ENCODE measurements at regions not wholly inside any gene's neighbourhood (a gene's known extent, or its start where the extent isn't known, plus 50 kb on each side); places are given as distances from the start of the nearest gene placed in this dataset.
"Not testable (repeated sequence)": the region's sequence is repeated elsewhere in the genome, so short reads cannot be mapped to it uniquely, and the experiment has no call there.

GRCh38 chr20:40875116-40876085 is 153.2 kb upstream of the TOP1 start:
- intact Hi-C loops (cut with DNase I): no loop called here
- no peak for DNase-seq

DNA sequence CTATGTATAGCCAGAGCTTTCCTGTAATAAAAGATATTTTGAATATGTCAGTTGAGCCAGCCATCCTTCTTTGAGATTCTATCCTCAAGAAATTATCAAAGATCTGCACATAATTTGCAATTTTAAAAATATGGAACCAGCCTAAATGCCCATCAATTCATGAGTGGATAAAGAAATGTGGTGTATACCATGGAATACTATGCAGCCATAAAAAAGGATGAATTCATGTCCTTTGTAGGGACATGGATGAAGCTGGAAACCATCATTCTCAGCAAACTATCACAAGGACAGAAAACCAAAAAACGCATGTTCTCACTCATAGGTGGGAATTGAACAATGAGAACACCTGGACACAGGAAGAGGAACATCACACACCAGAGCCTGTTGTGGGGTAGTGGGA is 150.5 kb upstream of the TOP1 start:
- DNase-seq; intact Hi-C loops (cut with DNase I): not testable (repeated sequence)

DNA sequence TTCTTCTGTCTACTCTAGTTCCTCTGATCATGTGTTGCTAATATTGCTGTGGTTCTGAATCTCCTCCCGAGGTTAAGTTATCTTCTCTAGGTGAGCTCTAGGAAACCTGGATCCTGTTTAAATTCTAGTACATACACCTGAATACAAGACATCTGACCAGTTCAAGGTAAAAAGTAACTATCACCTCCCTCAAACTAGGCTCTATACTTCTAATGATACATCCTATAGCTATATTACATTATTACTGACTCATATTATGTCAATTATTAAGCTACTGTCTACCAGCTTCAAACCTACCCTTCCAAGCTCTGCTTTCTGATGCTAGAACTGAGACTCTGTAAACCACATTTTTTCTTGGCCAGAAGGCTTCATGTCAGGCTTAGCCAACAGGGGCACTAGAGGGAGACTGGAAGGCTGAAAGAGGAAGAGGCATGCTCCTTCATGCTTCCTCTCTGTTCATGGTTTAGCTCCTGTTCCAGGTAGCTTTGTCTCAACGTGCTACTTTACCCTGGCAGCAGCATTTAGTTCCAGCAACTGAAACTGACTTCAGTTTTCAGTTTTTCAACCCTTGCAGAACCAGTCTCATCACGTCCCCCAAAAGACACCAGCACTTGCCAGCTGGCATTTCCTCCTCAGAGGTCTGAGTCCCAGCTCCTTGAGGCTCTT is 148.4 kb upstream of the TOP1 start:
- no peak for DNase-seq
- intact Hi-C loops (cut with DNase I): no loop called here

DNA sequence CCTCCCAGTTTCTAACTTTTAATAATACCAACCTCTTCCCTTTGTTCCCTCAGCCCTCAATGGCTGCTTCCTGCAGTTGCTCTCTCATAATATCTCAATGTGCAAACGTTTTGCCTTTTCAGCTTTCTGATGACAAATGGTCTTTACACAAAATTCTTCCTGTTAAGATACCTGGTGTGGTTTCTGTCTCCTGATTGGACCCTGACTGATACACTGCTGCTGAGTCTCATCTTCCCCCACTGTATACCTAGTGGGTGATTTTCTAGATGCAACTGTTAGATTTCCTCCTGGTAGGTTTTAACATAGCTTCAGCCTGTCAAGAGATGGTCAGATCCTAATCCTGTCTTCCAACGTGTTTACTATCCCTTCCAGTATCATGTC is 147.9 kb upstream of the TOP1 start:
- no peak for DNase-seq
- intact Hi-C loops (cut with DNase I): no loop called here

DNA sequence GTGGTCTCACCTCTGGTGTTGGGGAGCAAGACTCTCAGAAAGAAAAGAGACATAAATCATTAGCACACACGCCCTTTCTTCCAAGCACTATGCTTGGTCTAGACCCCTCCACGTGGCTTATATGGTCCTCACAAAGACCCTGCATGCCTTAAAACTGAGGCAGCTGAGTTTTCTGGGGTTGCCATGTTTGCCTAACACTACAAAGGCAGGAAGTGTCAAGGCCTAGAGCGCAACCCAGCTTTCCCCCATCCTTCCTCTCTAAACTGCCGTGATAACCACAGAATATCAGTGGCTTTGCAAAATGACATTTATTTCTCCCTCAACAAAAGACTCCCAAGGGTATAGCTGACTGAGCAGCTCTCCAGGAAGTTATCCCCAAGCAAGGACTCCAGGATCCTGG is 146.5 kb upstream of the TOP1 start:
- intact Hi-C loops (cut with DNase I): no loop called here
- DNase-seq: no peak

GRCh38 chr20:40883097-40883496 is 145.5 kb upstream of the TOP1 start:
- peak in 2 of 42 donors; percentile 7 to 31 for DNase-seq
- intact Hi-C loops (cut with DNase I): no loop called here

- intact Hi-C loops (cut with DNase I): no loop called here
- no peak for DNase-seq
These were observed 141.5 kb upstream of the TOP1 start for GRCh38 chr20:40887105-40887504.

- intact Hi-C loops (cut with DNase I): not testable (repeated sequence)
- peak in 6 of 42 donors; percentile 8 to 49 (median 18) for DNase-seq
These were observed 139.4 kb upstream of the TOP1 start for GRCh38 chr20:40889266-40889665.

DNA sequence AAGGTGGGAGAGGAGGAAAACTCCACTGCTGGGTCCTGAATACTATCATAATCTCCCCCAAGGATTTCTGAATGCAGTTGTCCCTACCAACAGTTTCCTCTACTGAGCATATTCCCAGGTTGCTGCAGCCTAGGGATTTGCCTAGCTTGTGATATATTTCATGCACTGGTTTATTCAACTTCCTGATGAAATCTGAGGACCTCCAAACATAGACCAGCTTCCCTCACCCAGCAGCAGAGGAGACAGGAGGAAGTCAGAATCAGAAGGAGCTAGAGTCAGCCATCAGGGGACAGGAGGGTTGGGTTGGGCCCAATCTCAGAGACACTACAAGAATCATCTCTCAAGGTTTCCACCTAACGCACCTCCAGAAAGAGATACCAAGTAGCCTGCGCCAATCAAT is 138.4 kb upstream of the TOP1 start:
- no peak for DNase-seq
- intact Hi-C loops (cut with DNase I): no loop called here

- intact Hi-C loops (cut with DNase I): no loop called here
These were observed 138.0 kb upstream of the TOP1 start for GRCh38 chr20:40890635-40891034.

GRCh38 chr20:40891351-40891750 is 137.3 kb upstream of the TOP1 start:
- no peak for DNase-seq
- intact Hi-C loops (cut with DNase I): no loop called here

More at GRCh38 chr20:40890635-40891034, 138.0 kb upstream of the TOP1 start:
- no peak for DNase-seq

GRCh38 chr20:40892642-40893041 is 136.0 kb upstream of the TOP1 start:
- DNase-seq: no peak
- intact Hi-C loops (cut with DNase I): no loop called here

- DNase-seq: no peak
These were observed 134.9 kb upstream of the TOP1 start for GRCh38 chr20:40893610-40894236.

GRCh38 chr20:40894237-40894630 is 134.4 kb upstream of the TOP1 start:
- intact Hi-C loops (cut with DNase I): no loop called here
- DNase-seq: no peak

More at GRCh38 chr20:40893610-40894236, 134.9 kb upstream of the TOP1 start:
- intact Hi-C loops (cut with DNase I): no loop called here

DNA sequence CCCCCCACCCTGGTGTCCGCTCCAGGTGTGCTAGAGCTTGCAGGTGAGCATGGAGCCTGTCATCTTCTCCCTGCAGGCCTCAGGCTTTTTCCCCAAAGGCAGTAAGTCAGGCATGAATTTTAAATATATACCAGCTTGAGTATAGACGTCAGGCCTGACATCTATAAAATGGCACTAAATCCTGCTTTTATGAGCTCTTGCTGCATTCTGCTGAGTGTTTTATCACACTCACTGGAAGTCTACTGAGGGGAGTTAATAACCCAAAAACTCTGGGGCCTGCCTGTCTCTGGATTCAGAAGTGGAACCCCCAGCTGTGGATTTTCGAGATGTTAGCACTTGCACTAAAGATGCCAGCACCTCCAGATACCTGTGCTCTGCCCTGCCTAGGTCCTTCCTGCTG is 133.4 kb upstream of the TOP1 start:
- intact Hi-C loops (cut with DNase I): no loop called here
- DNase-seq: no peak

DNA sequence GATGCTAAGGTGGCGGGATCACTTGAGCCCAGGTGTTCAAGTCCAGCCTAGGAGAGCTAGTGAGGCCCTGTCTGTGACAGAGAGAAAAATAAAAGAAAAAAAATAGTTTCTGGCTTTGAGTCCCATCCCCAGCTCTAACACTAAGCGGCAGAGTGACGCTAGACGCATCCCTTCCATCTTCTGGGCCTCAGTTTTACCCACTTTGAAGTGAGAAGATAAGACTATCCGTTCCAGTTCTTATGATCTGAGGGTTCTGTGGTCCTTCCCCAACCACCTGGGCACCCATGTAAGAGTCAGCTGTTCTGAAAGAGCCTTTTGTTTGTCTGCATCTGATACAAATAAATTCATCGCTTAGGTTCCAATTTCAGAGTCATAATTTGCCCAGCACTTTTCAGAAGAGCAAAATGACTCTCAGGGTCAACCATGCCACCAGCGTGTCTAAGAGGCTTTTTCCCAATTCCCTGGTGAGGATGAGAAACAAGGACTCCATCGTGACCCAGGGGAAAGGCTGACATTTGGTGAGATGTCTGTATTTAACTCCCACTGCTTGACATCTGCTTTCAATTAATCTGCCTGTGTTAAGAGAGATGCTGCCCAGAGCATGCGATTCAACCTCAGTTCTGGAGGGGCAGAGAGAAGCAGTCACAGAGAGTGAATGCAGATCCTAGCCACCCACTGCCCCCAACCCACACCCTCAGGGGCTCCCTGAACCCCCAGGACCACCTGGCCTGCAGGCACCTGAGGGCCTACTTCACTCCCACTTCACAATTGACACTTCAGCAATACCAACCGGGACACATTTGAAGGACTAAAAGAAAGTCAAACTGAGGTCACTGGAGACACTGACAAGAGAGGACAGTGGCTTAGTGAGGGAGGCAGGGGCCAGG is 131.6 kb upstream of the TOP1 start:
- DNase-seq: no peak
- intact Hi-C loops (cut with DNase I): no loop called here

GRCh38 chr20:40899344-40899743 is 129.3 kb upstream of the TOP1 start:
- DNase-seq: no peak
- intact Hi-C loops (cut with DNase I): no loop called here

- DNase-seq: no peak
- intact Hi-C loops (cut with DNase I): no loop called here
These were observed 127.9 kb upstream of the TOP1 start for GRCh38 chr20:40900666-40901215.

- intact Hi-C loops (cut with DNase I): no loop called here
- DNase-seq: peak in 11 of 42 donors; percentile 4 to 59 (median 13)
These were observed 126.0 kb upstream of the TOP1 start for GRCh38 chr20:40902661-40903060.
